Liver (tissue), 8 donors: ENCODE measurements at regions not wholly inside any gene's neighbourhood (a gene's known extent, or its start where the extent isn't known, plus 50 kb on each side); places are given as distances from the start of the nearest gene placed in this dataset.

Source experiments
- DNase-seq: peaks from one replicate; pipeline ENCODE4 v3.0.0-alpha.2; 2017; ENCODE audit warnings: low spot score
- H3K27ac ChIP-seq, 2 donors: one replicate each; pipeline ENCODE4 v1.7.0; 2013; ENCODE audit warnings: inconsistent platforms in 2 of 2, low read length in 2 of 2, control low read depth in 1 of 2, low read depth in 1 of 2, mild to moderate bottlenecking in 1 of 2
- H3K27me3 ChIP-seq, 4 donors: one replicate each; pipeline versions ENCODE4 v1.6.1 to v1.7.0; 2013; ENCODE audit warnings: low read length in 3 of 4, inconsistent platforms in 1 of 4, mild to moderate bottlenecking in 1 of 4, moderate library complexity in 1 of 4; ENCODE audit not compliant: control insufficient read depth in 4 of 4, insufficient read depth in 4 of 4
- H3K36me3 ChIP-seq, 4 donors: one replicate each; pipeline versions ENCODE4 v1.6.1 to v1.7.0; 2013; ENCODE audit warnings: low read length in 3 of 4, mild to moderate bottlenecking in 3 of 4, low read depth in 1 of 4, moderate library complexity in 1 of 4; ENCODE audit not compliant: control insufficient read depth in 4 of 4, insufficient read depth in 3 of 4
- H3K4me1 ChIP-seq, 4 donors: one replicate each; pipeline versions ENCODE4 v1.6.1 to v1.7.0; 2013; ENCODE audit warnings: low read length in 3 of 4, mild to moderate bottlenecking in 3 of 4, moderate library complexity in 1 of 4; ENCODE audit not compliant: control insufficient read depth in 4 of 4, insufficient read depth in 4 of 4
- H3K4me3 ChIP-seq, 3 donors: one replicate each; pipeline versions ENCODE4 v1.6.1 to v1.7.0; 2013; ENCODE audit warnings: low read length in 3 of 3, control low read depth in 1 of 3, low read depth in 1 of 3, mild to moderate bottlenecking in 1 of 3
- H3K9ac ChIP-seq, 2 donors: one replicate each; pipeline ENCODE4 v1.7.0; 2013; ENCODE audit warnings: low read length in 2 of 2, mild to moderate bottlenecking in 2 of 2, moderate library complexity in 2 of 2, control low read depth in 1 of 2, low read depth in 1 of 2
- H3K9me3 ChIP-seq, 4 donors: one replicate each; pipeline versions ENCODE4 v1.6.1 to v1.7.0; 2013; ENCODE audit warnings: low read length in 3 of 4; ENCODE audit not compliant: control insufficient read depth in 4 of 4
- CTCF ChIP-seq: fragments of 150-350 bp; IDR thresholded peaks from 2 replicates; pipeline ENCODE4 v1.5.1; 2017; ENCODE audit warnings: improper control_type of control experiment, low read depth, low read length; ENCODE audit not compliant: missing input control
- EGR1 ChIP-seq, 2 donors: IDR thresholded peaks; 2 replicates each; pipeline ENCODE4 v1.6.1; 2016 to 2018; ENCODE audit warnings: antibody characterized with exemption in 2 of 2, low read depth in 2 of 2
- FOXA1 ChIP-seq: IDR thresholded peaks from 2 replicates; pipeline ENCODE4 v1.6.1; 2016; ENCODE audit warnings: antibody characterized with exemption
- FOXA2 ChIP-seq: IDR thresholded peaks from 2 replicates; pipeline ENCODE4 v1.6.1; 2016; ENCODE audit warnings: antibody characterized with exemption
- GABPA ChIP-seq, 2 donors: IDR thresholded peaks in 1 of 2; conservative IDR thresholded peaks in 1 of 2; 2 replicates each; pipeline ENCODE4 v1.6.1; 2016; ENCODE audit warnings: antibody characterized with exemption in 2 of 2, mild to moderate bottlenecking in 1 of 2, moderate library complexity in 1 of 2
- HNF4A ChIP-seq, 2 donors: conservative IDR thresholded peaks; 2 replicates each; pipeline ENCODE4 v1.6.1; 2016; ENCODE audit warnings: antibody characterized with exemption in 2 of 2, mild to moderate bottlenecking in 2 of 2
- HNF4G ChIP-seq: IDR thresholded peaks from 2 replicates; pipeline ENCODE4 v1.6.1; 2016; ENCODE audit warnings: antibody characterized with exemption
- JUND ChIP-seq, 2 donors: IDR thresholded peaks; 2 replicates each; pipeline ENCODE4 v1.6.1; 2016; ENCODE audit warnings: antibody characterized with exemption in 2 of 2
- MAX ChIP-seq: IDR thresholded peaks from 2 replicates; pipeline ENCODE4 v1.6.1; 2016; ENCODE audit warnings: antibody characterized with exemption
- NR2F2 ChIP-seq: IDR thresholded peaks from 2 replicates; pipeline ENCODE4 v1.6.1; 2016; ENCODE audit warnings: antibody characterized with exemption
- RAD21 ChIP-seq, 2 donors: IDR thresholded peaks; 2 replicates each; pipeline ENCODE4 v1.6.1; 2016; ENCODE audit warnings: antibody characterized with exemption in 2 of 2, mild to moderate bottlenecking in 2 of 2
- RXRA ChIP-seq, 2 donors: IDR thresholded peaks; 2 replicates each; pipeline ENCODE4 v1.6.1; 2017 to 2018; ENCODE audit warnings: antibody characterized with exemption in 2 of 2, mild to moderate bottlenecking in 1 of 2
- SP1 ChIP-seq: IDR thresholded peaks from 2 replicates; pipeline ENCODE4 v1.6.1; 2018; ENCODE audit warnings: antibody characterized with exemption, mild to moderate bottlenecking
- TAF1 ChIP-seq: conservative IDR thresholded peaks from 2 replicates; pipeline ENCODE4 v1.6.1; 2016; ENCODE audit warnings: antibody characterized with exemption, mild to moderate bottlenecking
- YY1 ChIP-seq: IDR thresholded peaks from 2 replicates; pipeline ENCODE4 v1.6.1; 2016; ENCODE audit warnings: antibody characterized with exemption, mild to moderate bottlenecking
- WGBS: extraction: QIAGEN DNeasy Blood & Tissue Kit; methylation state at CpG from one replicate; pipeline ENCODE4 v1.1.7; 2013; 5-methylcytosine and 5-hydroxymethylcytosine counted together
- TF ChIP-seq, protein P1 (sequence below): IDR thresholded peaks from 2 replicates; pipeline ENCODE4 v1.6.1; 2016; ENCODE audit warnings: antibody characterized with exemption
- TF ChIP-seq, protein P2 (sequence below): IDR thresholded peaks from 2 replicates; pipeline ENCODE4 v1.6.1; 2016; ENCODE audit warnings: antibody characterized with exemption, mild to moderate bottlenecking
- TF ChIP-seq, protein P3 (sequence below): IDR thresholded peaks from 2 replicates; pipeline ENCODE4 v1.6.1; 2016; ENCODE audit warnings: antibody characterized with exemption
- donor health status: healthy.
- donor health status: healthy.
- donor health status: healthy.
- donor health status: healthy.
- donor health status: healthy.

GRCh38 chr12:77537663-77538062 lies 293.0 kb upstream of the NAV3 start:
- DNase-seq: no peak
- H3K9me3 ChIP-seq: no peaks in the 10 kb centered on the region
- TF ChIP-seq JUND (IDR thresholded peaks at IDR 0.05) (no peak), YY1 (no peak), FOXA1 (no peak), EGR1 (IDR thresholded peaks at IDR 0.05; ENCODE audit: low read depth in 2 of 2) (no peak), RAD21 (IDR thresholded peaks at IDR 0.05) (no peak), SP1 (no peak), FOXA2 (no peak), GABPA (IDR thresholded peaks at IDR 0.05 in 1 of 2, conservative IDR thresholded peaks at IDR 0.05 in 1 of 2) (no peak), HNF4G (no peak), HNF4A (conservative IDR thresholded peaks at IDR 0.05) (no peak), NR2F2 (no peak), RXRA (IDR thresholded peaks at IDR 0.05) (no peak), CTCF (no peak), MAX (no peak), TAF1 (no peak)
- TF ChIP-seq, protein P1, sequence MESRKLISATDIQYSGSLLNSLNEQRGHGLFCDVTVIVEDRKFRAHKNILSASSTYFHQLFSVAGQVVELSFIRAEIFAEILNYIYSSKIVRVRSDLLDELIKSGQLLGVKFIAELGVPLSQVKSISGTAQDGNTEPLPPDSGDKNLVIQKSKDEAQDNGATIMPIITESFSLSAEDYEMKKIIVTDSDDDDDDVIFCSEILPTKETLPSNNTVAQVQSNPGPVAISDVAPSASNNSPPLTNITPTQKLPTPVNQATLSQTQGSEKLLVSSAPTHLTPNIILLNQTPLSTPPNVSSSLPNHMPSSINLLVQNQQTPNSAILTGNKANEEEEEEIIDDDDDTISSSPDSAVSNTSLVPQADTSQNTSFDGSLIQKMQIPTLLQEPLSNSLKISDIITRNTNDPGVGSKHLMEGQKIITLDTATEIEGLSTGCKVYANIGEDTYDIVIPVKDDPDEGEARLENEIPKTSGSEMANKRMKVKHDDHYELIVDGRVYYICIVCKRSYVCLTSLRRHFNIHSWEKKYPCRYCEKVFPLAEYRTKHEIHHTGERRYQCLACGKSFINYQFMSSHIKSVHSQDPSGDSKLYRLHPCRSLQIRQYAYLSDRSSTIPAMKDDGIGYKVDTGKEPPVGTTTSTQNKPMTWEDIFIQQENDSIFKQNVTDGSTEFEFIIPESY: no peak
- TF ChIP-seq, protein P2, sequence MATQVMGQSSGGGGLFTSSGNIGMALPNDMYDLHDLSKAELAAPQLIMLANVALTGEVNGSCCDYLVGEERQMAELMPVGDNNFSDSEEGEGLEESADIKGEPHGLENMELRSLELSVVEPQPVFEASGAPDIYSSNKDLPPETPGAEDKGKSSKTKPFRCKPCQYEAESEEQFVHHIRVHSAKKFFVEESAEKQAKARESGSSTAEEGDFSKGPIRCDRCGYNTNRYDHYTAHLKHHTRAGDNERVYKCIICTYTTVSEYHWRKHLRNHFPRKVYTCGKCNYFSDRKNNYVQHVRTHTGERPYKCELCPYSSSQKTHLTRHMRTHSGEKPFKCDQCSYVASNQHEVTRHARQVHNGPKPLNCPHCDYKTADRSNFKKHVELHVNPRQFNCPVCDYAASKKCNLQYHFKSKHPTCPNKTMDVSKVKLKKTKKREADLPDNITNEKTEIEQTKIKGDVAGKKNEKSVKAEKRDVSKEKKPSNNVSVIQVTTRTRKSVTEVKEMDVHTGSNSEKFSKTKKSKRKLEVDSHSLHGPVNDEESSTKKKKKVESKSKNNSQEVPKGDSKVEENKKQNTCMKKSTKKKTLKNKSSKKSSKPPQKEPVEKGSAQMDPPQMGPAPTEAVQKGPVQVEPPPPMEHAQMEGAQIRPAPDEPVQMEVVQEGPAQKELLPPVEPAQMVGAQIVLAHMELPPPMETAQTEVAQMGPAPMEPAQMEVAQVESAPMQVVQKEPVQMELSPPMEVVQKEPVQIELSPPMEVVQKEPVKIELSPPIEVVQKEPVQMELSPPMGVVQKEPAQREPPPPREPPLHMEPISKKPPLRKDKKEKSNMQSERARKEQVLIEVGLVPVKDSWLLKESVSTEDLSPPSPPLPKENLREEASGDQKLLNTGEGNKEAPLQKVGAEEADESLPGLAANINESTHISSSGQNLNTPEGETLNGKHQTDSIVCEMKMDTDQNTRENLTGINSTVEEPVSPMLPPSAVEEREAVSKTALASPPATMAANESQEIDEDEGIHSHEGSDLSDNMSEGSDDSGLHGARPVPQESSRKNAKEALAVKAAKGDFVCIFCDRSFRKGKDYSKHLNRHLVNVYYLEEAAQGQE: no peak
- TF ChIP-seq, protein P3, sequence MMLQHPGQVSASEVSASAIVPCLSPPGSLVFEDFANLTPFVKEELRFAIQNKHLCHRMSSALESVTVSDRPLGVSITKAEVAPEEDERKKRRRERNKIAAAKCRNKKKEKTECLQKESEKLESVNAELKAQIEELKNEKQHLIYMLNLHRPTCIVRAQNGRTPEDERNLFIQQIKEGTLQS: no peak
- no peak overlapping the region for H3K27ac ChIP-seq
- WGBS: 67% methylated on average over 1 of the region's 1 CpG
- no peaks in the 10 kb centered on the region for H3K4me1 ChIP-seq
- H3K4me3 ChIP-seq: no peak overlapping the region
- H3K36me3 ChIP-seq: no peaks in the 10 kb centered on the region
- H3K27me3 ChIP-seq: no peaks in the 10 kb centered on the region
- no peak overlapping the region for H3K9ac ChIP-seq

GRCh38 chr12:77535734-77536133 lies 295.0 kb upstream of the NAV3 start:
- Histone ChIP-seq H3K9me3 (no peaks in the 10 kb centered on the region), H3K27me3 (no peaks in the 10 kb centered on the region), H3K36me3 (no peaks in the 10 kb centered on the region), H3K4me3 (no peak overlapping the region), H3K4me1 (no peaks in the 10 kb centered on the region), H3K9ac (no peak overlapping the region), H3K27ac (no peak overlapping the region)
- DNase-seq: no peak
- 76% methylated on average over 2 of the region's 2 CpGs for WGBS
- TF ChIP-seq, protein P1: no peak
- TF ChIP-seq YY1 (no peak), HNF4G (no peak), FOXA1 (no peak), NR2F2 (no peak), EGR1 (IDR thresholded peaks at IDR 0.05; ENCODE audit: low read depth in 2 of 2) (no peak), HNF4A (conservative IDR thresholded peaks at IDR 0.05) (no peak), FOXA2 (no peak), GABPA (IDR thresholded peaks at IDR 0.05 in 1 of 2, conservative IDR thresholded peaks at IDR 0.05 in 1 of 2) (no peak), RAD21 (IDR thresholded peaks at IDR 0.05) (no peak), JUND (IDR thresholded peaks at IDR 0.05) (no peak)
- TF ChIP-seq, protein P2: no peak
- TF ChIP-seq, protein P3: no peak
